ENCODE measurements at regions not wholly inside any gene's neighbourhood (a gene's known extent, or its start where the extent isn't known, plus 50 kb on each side); places are given as distances from the start of the nearest gene placed in this dataset.

GRCh38 chrX:142052238-142052637, 148.5 kb downstream of the MAGEC1 start:
- TF ChIP-seq CTCF (IDR thresholded peaks at IDR 0.05) (no peak), POLR2AphosphoS5 (IDR thresholded peaks at IDR 0.05; ENCODE audit: low read depth, low read length) (no peak), SIN3A (IDR thresholded peaks at IDR 0.05; ENCODE audit: borderline replicate concordance, insufficient read depth, low read depth, low read length) (no peak)

Data from Panc1 (cell line).